DMS114 treated with DMSO at 0.1 percent for 48 hours (cell line): ENCODE measurements at regions not wholly inside any gene's neighbourhood (a gene's known extent, or its start where the extent isn't known, plus 50 kb on each side); places are given as distances from the start of the nearest gene placed in this dataset.
A peak's percentile ranks its signal among the peaks of the same experiment; 100 is the strongest.
"Not testable (repeated sequence)": the region's sequence is repeated elsewhere in the genome, so short reads cannot be mapped to it uniquely, and the experiment has no call there.

Experiments used
- DNase-seq: peaks from one replicate; lab custom pipeline; 2025; ENCODE audit not compliant: unreplicated experiment; lab: John Stamatoyannopoulos, UW

DNA sequence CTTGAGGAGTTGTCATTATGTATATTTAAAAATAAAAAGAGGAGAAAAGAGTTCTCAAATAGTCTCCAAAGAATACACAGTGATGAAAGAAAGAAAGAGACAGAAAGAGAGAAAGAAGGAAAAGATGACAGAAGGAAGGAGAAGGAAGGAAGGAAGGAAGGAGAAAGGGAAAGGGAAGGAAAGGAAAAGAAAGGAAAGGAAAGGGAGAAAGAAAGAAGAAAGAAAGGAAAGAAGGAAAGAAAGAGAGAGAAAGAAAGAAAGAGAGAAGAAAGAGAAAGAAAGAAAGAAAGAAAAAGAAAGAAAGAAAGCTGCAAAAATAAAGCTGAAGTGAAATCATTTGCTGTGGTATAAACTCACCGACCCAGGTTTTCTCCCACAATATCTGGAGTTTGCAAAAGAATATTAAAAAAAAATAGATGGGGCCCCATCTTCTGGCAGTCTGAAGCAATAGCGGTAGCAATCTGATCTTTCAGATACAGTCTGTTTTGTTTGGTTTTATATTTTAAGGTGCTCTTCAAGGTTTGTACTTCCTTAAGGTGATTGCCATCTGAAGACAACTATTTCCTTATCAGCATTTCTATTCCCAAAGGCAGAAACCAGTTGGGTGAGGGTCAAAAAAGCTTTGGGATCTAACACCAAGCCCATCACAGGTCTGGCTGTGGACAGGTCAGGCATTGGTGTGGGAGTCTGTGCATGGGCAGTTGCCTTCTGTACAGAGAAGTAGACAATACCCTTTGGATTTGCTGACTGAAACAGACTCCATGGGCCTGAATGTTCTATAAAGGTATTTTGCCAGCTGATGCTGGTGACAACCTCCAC, 160.4 kb downstream of the CPEB2 start:
- no peak for DNase-seq

DNA sequence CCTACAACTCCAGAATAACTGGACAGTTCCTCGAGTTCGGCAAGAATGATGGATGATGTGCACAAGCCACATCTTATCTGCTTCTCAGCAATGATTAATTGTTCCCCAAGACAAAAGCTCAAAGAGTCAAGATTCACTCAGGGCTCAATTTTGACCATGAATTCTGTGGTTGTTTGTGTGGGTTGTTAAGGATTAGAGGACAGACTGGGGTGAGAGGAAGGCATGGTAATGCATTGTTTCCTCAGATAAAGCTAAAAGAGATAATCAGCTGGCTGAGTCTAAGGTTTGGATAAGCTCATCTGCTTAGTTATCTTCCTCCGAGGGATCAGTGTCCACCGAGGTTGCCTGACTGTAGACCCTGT, 161.0 kb downstream of the CPEB2 start:
- no peak for DNase-seq

DNA sequence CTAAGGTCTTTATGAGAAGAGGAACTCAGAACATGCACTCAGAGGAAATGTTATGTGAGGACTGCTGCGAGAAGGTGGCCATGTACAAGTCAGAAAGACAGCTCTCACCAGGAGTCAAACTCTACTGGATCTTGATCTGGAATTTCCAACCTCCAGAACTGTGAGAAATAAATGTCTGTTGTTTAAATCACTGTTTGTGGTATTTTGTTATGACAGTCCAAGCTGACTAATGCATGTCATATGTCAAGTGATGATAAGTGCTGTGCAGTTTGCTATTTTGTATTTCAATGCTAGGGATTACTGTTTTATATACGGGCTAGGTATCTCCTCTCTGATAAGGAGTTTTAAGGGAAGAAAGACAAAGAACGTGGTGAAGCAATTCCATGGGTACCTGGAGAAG, 162.3 kb downstream of the CPEB2 start:
- no peak for DNase-seq

DNA sequence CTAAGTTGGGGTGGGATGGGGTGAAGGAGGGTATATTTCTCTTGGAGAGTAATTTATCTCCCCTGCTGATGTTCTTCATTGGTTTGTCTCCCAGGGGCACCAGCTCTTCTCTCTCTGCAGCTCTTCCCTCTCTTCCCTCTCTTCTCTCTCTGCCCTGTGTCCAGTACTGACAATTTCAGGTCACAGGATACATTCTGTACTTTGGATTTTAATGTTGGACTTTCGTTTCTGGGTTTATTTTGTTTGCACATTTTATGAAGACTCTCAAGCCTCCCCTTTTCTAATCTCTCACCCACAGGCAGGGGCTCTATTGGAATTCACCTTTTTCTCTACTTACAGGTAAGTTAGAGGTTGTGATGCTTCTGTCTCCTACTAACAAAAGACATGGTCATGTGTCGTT, 165.5 kb downstream of the CPEB2 start:
- DNase-seq: no peak

DNA sequence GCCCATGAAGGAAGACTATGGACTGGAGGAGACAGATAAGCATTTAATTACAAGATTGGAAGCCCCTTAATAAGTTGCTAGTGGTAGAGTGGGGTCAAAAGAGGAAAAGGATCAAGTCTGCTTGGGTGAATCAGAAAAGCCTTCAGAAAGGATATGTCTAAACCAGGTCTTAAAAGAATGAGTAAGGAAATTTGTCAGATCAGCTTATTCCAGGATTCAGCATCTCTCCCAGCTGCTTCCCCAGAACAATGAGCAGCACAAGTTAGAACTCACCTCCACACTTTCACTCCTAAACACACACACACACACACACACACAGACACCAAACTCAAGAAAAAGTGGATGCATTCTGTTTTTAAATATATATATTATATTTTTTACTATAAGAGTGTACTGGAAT, 166.5 kb downstream of the CPEB2 start:
- DNase-seq: no peak

DNA sequence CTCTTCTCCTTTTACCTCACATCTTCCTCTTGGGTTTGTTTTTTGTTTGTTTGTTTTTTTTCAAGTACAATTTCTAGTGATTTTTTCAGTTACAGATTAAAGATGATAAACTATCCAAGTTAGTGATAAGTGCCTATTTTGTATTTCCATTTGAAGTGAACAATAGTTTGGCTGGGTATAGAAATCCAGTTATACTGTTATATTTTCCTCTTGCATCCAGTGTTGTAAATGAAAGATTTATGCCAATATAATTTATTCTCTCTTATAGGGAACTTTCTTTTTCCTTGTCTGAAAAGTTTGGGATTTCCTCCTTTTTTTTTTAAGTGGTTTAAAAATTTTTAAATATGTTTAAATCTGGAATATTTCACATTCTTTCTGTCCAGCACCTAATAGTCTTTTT, 169.4 kb downstream of the CPEB2 start:
- no peak for DNase-seq

DNA sequence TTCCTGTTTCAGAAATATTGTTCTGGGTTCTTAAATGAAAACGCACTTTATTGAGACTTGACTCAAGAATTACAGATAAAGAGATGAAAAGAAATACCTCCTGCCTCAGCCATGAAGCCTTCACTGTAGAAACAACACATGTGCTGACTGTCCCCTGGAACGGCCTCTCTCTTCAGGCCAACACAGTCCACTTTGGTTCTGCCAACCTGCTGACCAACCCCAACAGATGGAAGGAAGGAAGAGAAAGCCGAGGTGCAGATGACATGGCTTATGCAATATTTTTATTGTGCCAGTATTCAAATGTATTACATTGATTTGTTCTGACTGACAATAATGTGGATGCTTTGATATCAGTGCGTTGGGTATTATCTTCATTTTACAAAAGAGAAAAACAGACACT, 171.0 kb downstream of the CPEB2 start:
- no peak for DNase-seq

DNA sequence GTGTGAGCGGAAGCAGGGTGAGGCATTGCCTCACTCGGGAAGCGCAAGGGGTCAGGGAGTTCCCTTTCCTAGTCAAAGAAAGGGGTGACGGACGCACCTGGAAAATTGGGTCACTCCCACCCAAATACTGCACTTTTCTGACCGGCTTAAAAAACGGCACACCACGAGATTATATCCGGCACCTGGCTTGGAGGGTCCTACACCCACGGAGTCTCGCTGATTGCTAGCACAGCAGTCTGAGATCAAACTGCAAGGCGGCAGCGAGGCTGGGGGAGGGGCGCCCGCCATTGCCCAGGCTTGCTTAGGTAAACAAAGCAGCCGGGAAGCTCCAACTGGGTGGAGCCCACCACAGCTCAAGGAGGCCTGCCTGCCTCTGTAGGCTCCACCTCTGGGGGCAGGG, 171.9 kb downstream of the CPEB2 start:
- DNase-seq: not testable (repeated sequence)

DNA sequence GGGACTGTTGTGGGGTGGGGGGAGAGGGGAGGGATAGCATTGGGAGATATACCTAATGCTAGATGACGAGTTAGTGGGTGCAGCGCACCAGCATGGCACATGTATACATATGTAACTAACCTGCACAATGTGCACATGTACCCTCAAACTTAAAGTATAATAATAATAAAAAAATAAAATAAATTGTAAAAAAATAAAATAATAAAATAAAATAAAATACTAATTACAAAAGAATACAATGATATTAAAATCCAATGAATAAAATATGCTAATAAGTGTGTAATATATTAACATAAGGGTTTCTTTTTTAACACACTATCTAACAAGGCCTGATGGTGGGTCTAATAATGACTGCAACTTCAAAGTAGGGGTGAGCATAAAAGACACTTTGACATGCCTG, 177.6 kb downstream of the CPEB2 start:
- not testable (repeated sequence) for DNase-seq

DNA sequence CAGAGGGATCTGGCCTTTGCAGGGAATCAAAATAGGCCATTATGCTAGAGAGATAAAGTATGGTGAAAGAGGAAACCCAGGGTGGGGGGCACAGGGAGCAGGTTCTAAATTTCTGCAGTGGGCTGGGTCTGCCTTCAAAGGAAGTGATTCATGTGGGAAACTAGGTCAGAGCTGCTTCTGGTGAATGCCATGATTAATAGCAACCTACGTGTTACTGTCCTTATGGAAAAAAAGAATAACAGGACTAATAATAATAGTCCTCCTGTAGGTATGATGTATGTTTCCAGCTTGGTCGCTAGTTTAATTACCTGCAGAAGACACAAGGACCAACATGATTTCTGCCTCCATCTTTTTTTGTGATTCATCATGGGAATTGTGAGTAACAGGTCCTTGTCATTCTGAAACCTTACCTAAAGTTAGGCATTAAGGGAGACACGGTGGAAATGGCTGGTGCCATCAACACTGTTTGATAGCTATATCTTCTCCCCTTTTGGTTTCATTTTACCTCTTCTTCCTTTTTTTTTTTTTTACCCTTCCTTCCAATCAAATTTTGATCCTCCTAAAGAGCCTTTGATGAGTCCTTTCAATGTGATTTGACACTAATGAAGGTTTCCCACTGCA, 180.4 kb downstream of the CPEB2 start:
- no peak for DNase-seq

DNA sequence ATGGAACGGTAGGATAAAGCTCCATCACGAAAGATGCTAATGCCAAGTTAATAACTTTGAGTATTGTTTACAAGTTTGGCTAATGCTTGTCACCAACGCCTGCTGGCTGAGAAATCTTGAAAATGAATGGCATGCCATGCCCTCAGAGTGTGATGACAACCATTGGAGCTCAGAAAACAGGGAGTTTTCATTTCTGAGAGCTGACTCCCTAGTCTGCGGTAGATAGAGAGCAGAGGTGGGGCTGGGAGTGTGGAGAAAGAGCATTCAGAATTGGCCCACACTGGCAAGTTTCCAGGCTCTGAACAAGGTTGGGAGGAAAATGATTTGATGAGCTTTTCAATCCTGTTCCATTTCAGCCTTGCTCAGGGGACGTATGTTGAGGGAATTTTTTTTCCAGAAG, 183.9 kb downstream of the CPEB2 start:
- no peak for DNase-seq

DNA sequence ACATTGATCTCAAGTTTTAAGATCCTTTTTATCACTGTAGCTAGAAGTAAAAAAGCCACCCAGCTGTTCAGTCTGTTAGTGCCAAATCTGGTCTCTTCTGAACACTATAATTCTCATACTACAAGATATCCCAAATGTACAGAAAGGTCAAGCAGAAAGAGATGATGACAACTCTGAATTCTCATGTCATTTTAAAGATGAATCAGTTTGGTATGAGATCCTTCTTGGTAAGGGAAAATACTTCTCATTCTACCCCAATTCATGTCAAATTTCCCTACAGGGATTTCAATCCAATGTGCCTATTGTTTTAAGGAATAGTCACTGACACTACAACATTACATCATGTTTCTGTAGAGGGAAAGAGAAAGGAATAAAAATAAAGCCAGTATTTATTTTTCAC, 184.5 kb downstream of the CPEB2 start:
- DNase-seq: no peak

DNA sequence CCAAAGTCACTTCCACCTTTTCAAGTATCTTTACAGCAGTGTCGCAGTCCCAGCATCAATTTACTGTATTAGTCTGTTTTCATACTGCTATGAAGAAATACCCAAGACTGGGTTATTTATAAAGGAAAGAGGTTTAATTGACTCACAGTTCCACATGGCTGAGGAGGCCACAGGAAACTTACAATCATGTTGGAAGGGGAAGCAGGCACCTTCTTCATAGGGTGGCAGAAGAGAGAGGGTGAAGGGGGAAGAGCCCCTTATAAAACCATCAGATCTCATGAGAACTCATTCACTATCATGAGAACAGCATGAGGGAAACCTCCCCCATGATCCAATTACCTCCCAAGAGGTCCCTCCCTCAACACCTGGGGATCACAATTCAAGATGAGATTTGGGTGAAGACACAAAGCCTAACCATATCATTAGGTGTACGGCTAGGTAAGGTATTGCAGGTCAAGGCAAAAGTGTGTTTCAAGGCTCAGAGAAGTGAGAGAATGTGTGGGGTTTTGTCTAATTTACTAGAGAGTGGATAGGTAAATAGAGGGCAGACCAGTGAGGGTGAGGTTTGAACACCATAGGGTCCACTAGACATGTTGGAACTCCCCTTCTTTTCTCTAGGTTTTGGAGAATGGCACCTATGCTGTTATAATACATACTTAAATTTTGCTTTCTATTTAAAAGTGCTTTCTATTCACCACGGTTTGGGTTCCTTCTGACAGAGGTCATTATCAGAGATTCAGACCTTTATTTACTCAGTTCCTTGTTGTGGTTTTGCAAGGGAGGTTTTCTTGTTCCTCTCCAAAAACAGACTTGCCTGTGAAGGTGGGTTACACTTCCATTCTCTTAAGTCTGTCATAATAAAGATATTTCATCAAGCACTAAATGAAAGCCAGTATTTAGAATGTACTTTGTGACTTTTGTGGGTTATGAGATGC, 186.6 kb downstream of the CPEB2 start:
- no peak for DNase-seq

DNA sequence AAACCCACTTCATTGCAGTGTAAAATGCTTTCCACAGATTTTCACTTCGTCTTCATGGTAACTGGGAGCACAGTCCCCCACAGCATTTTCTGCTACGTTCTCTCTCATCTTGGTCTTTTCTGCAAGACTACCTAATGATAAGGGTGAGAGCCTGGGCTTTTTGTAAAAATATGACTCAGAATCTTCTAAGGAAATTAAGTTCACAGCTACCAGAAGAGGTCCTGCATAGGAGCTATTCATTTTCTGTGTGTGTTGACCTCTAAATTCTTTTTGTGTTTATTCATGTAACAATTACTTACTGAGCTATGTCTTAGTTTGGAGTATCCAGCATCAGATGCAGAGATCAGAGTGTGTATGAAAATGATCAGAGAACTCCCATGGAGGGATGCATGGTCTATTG, 192.2 kb downstream of the CPEB2 start:
- no peak for DNase-seq

DNA sequence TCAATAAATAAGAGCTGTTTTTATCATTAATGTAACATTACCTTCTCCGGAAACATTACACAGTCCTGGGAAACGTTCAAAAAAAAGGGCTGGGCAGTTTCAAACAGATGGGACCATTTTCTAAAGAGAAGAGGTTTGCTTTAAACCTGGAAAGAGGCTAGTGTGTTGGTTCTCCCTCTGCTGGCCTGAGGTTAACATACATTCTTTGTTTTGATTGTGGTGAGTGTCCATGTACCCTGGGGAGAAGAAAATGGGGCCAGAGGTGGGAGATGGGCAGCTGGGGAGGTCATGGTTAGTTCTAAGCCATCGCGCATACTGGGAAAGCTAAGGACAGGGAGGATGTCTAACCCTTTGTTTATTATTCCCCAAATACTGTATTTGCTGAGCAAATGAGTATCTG, 194.7 kb downstream of the CPEB2 start:
- DNase-seq: peak; percentile 2

DNA sequence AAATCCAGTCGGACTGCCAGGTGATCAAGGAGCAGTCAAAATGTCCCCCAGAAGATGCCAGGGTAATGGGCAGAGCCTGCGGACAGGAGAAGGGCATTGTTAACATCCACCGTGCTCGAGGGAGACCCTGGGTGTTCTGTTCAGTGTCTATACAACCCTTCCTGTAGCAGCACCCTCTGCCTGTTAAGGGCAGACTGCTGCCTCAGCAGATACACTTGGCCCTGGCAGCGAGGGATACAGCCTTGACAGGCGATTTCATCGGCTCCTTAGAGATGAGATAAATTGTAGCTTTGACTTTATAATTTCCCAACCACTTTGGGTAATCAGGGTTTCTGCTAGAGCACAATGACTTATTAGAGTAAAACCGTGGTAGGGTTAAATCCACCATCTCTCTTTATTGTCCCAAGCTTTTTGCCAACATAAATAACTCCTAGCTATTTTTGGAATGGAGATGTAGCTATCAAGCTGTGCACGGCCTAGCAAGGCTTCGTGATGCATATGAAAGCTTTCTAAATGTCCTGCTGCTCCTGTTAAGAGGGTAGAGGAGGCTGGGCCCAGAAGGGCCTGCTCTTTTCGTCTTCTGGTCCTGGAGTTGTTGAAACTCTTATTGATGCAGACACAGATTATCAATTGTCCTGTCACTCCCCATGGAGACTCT, 195.9 kb downstream of the CPEB2 start:
- no peak for DNase-seq

DNA sequence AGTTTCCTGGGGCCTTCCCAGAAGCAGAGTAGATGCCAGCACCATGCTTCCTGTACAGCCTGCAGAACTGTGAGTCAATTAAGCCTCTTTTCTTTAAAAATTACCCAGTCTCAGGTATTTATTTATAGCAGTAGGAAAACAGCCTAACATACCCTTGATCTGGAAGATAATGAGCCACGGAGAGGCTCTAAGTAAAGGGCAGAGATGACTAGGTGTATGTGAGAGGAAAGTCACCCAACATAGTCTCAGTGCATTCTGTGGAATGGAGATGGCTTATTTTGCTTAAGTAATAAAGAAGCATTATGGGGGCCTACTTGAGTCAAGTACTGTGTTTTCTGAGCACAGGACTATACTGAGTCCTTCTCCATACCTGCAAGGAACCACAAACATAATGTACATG, 199.5 kb downstream of the CPEB2 start:
- DNase-seq: no peak

DNA sequence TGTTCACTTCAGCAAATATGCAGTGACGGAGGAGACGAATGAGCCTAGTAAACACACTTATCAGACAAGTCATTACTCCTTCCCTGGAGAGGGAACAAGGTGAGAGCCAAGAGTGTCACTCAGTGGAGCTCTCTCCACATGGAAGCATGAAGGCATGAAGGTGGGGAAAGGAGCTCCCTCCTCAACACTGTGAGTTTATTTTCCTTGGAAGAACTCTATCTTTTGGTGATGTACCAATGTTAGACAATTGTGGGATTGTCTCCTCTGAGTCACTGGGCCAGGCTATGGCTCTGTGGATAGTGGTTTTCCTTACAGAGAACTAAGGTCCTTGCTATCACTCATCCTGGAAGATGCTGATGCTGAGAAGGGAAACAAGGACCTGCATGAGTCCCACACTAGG, 200.2 kb downstream of the CPEB2 start:
- DNase-seq: no peak

DNA sequence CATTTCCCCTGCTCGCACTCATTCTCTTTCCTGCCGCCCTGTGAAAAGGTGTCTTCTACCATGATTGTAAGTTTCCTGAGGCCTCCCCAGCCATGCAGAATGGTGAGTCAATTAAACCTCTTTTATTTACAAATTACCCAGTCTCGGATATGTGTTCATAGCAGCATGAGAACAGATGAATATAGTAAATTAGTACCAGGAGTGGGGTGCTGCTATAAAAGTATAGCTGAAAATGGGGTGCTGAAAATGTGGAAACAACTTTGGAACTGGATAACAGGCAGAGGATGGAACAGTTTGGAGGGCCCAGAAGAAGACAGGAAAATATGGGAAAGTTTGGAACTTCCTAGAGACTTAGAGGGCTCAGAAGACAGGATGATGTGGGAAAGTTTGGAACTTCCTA, 204.2 kb downstream of the CPEB2 start:
- DNase-seq: not testable (repeated sequence)

DNA sequence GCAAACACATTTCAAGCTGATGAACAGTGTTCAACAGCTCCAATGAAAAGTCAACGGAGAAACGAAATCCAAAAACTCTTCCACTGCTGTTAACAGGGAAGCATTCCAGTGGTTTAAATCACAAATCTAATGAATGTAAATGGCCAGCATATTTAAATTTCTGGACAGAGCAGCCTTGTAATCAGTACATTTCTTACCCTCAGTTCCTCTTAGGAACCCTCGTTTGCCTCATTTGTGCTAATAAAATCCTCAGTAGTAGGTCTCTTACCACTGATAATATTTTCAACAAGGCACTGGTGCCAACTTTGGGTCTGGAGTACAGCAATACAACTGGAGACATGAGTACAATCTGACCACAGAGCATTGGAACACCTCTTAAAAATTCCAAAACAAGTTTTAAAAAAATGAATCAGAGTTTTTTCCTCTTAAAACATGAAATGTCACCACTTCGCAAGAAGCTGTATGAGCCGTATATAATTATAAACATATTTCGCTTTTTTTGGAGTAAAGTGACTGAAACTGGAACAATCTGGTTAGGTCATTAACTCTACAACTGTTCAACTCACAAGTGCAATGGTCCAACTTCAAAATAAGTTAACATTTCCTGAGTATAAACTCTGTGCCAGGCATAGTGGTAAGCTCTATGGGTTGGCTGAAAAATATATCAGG, 211.2 kb downstream of the CPEB2 start:
- no peak for DNase-seq

DNA sequence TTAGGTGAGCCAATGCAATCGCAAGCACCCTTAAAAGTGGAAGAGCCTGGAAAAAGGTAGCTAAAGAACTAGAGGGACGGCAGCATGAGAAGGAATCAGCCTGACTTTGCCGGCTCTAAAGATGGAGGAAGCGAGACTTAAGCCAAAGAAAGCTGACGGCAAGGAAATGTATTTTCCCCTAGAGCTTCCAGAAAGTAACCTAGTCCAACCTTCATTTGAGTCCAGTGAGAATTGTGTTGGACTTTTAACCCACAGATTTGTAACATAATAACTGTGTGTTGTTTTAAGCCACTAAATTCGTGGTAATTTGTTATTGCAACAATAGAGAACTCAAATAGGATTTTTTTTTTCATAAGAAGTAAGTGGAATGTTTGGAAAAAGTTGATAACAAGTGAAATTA, 212.7 kb upstream of the C1QTNF7 start:
- DNase-seq: no peak
